SK-N-SH (cell line): ENCODE measurements at regions not wholly inside any gene's neighbourhood (a gene's known extent, or its start where the extent isn't known, plus 50 kb on each side); places are given as distances from the start of the nearest gene placed in this dataset.

ENCODE experiments used
- CHD2 ChIP-seq: fragments of 150-350 bp; IDR thresholded peaks from 2 replicates; pipeline ENCODE4 v1.6.1; 2018; ENCODE audit warnings: low read length; ENCODE audit not compliant: partially characterized antibody
- EP300 ChIP-seq, 2 experiments: IDR thresholded peaks; 2 replicates each; pipeline versions ENCODE4 v1.4.0 to v1.6.1; 2012; ENCODE audit warnings: borderline replicate concordance in 1 of 2, low read depth in 1 of 2, low read length in 1 of 2
- EZH2phosphoT487 ChIP-seq: fragments of 200-600 bp; sonication (generic); IDR thresholded peaks from 2 replicates; pipeline ENCODE4 v1.6.1; 2017; ENCODE audit warnings: low read depth, mixed run types, mild to moderate bottlenecking, antibody characterized with exemption, moderate library complexity, borderline replicate concordance
- GABPA ChIP-seq: IDR thresholded peaks from 2 replicates; pipeline ENCODE4 v1.4.0; 2012; ENCODE audit warnings: low read depth, mild to moderate bottlenecking
- MXI1 ChIP-seq: IDR thresholded peaks from 2 replicates; pipeline ENCODE4 v1.6.1; 2012; ENCODE audit warnings: mild to moderate bottlenecking, low read depth, low read length, improper control_type of control experiment
- POLR2AphosphoS5 ChIP-seq: IDR thresholded peaks from 2 replicates; pipeline ENCODE4 v1.6.1; 2012; ENCODE audit warnings: low read depth, low read length
- RAD21 ChIP-seq: IDR thresholded peaks from 2 replicates; pipeline ENCODE4 v1.6.1; 2012; ENCODE audit warnings: mild to moderate bottlenecking, low read length
- TAF1 ChIP-seq: IDR thresholded peaks from 2 replicates; pipeline ENCODE4 v1.6.1; 2012; ENCODE audit warnings: low read depth, mild to moderate bottlenecking, low read length, moderate library complexity, borderline replicate concordance
- TCF12 ChIP-seq: IDR thresholded peaks from 2 replicates; pipeline ENCODE4 v1.4.0; 2012
- YY1 ChIP-seq: IDR thresholded peaks from 2 replicates; pipeline ENCODE4 v1.4.0; 2012; ENCODE audit warnings: low read depth, mild to moderate bottlenecking
- TF ChIP-seq, protein P1 (sequence below): fragments of 200-600 bp; sonication (generic); IDR thresholded peaks from 2 replicates; pipeline ENCODE4 v1.6.1; 2017; ENCODE audit warnings: antibody characterized with exemption, mild to moderate bottlenecking, moderate library complexity
- TF ChIP-seq, protein P2 (sequence below): IDR thresholded peaks from 2 replicates; pipeline ENCODE4 v1.6.1; 2012; ENCODE audit warnings: mild to moderate bottlenecking, low read depth, low read length, moderate library complexity
- TF ChIP-seq, protein P3 (sequence below): IDR thresholded peaks from 2 replicates; pipeline ENCODE4 v1.4.0; 2012; ENCODE audit warnings: low read depth
- TF ChIP-seq, protein P4 (sequence below): IDR thresholded peaks from 2 replicates; pipeline ENCODE4; 2012

DNA sequence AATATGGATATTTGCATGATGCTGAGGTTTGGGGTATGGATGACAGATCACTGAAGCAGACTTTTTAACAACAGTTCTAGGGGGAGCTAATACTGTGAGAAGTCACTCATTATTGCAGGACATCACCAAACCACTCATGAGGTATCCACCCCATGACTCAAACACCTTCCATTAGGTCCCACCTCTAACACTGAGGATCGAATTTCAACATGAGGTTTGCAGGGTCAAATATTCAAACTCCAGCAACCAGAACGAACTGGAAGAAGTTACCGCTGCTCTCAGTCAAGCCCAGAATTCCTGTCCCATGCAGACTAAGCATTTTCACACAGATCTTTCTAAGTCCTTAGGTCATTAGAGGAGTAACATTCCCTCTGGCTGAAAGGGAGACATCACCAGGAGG lies 758.9 kb downstream of the UQCRFS1 start:
- TF ChIP-seq TCF12 (no peak), POLR2AphosphoS5 (no peak), EZH2phosphoT487 (no peak), CHD2 (no peak), TAF1 (no peak), YY1 (no peak), MXI1 (no peak), RAD21 (no peak), GABPA (no peak), EP300 (IDR thresholded peaks at IDR 0.05; ENCODE audit: borderline replicate concordance in 1 of 2, low read depth in 1 of 2, low read length in 1 of 2) (no peak)
- TF ChIP-seq, protein P1, sequence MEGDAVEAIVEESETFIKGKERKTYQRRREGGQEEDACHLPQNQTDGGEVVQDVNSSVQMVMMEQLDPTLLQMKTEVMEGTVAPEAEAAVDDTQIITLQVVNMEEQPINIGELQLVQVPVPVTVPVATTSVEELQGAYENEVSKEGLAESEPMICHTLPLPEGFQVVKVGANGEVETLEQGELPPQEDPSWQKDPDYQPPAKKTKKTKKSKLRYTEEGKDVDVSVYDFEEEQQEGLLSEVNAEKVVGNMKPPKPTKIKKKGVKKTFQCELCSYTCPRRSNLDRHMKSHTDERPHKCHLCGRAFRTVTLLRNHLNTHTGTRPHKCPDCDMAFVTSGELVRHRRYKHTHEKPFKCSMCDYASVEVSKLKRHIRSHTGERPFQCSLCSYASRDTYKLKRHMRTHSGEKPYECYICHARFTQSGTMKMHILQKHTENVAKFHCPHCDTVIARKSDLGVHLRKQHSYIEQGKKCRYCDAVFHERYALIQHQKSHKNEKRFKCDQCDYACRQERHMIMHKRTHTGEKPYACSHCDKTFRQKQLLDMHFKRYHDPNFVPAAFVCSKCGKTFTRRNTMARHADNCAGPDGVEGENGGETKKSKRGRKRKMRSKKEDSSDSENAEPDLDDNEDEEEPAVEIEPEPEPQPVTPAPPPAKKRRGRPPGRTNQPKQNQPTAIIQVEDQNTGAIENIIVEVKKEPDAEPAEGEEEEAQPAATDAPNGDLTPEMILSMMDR = no peak
- TF ChIP-seq, protein P2, sequence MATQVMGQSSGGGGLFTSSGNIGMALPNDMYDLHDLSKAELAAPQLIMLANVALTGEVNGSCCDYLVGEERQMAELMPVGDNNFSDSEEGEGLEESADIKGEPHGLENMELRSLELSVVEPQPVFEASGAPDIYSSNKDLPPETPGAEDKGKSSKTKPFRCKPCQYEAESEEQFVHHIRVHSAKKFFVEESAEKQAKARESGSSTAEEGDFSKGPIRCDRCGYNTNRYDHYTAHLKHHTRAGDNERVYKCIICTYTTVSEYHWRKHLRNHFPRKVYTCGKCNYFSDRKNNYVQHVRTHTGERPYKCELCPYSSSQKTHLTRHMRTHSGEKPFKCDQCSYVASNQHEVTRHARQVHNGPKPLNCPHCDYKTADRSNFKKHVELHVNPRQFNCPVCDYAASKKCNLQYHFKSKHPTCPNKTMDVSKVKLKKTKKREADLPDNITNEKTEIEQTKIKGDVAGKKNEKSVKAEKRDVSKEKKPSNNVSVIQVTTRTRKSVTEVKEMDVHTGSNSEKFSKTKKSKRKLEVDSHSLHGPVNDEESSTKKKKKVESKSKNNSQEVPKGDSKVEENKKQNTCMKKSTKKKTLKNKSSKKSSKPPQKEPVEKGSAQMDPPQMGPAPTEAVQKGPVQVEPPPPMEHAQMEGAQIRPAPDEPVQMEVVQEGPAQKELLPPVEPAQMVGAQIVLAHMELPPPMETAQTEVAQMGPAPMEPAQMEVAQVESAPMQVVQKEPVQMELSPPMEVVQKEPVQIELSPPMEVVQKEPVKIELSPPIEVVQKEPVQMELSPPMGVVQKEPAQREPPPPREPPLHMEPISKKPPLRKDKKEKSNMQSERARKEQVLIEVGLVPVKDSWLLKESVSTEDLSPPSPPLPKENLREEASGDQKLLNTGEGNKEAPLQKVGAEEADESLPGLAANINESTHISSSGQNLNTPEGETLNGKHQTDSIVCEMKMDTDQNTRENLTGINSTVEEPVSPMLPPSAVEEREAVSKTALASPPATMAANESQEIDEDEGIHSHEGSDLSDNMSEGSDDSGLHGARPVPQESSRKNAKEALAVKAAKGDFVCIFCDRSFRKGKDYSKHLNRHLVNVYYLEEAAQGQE = no peak
- TF ChIP-seq, protein P3, sequence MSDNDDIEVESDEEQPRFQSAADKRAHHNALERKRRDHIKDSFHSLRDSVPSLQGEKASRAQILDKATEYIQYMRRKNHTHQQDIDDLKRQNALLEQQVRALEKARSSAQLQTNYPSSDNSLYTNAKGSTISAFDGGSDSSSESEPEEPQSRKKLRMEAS = no peak
- TF ChIP-seq, protein P4, sequence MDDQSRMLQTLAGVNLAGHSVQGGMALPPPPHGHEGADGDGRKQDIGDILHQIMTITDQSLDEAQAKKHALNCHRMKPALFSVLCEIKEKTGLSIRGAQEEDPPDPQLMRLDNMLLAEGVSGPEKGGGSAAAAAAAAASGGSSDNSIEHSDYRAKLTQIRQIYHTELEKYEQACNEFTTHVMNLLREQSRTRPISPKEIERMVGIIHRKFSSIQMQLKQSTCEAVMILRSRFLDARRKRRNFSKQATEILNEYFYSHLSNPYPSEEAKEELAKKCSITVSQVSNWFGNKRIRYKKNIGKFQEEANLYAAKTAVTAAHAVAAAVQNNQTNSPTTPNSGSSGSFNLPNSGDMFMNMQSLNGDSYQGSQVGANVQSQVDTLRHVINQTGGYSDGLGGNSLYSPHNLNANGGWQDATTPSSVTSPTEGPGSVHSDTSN = no peak
